A673 (cell line): ENCODE measurements at regions not wholly inside any gene's neighbourhood (a gene's known extent, or its start where the extent isn't known, plus 50 kb on each side); places are given as distances from the start of the nearest gene placed in this dataset.

Experiments
- CTCF ChIP-seq: fragments of 300-800, 200-600 bp; sonication (generic); conservative IDR thresholded peaks from 2 replicates; pipeline ENCODE4 v1.5.1; 2017; ENCODE audit warnings: low read depth, mild to moderate bottlenecking, antibody characterized with exemption, low read length, moderate library complexity, mixed read lengths
- EZH2 ChIP-seq: fragments of 200-600 bp; sonication (generic); IDR thresholded peaks from 2 replicates; pipeline ENCODE4 v1.6.1; 2017; ENCODE audit warnings: borderline replicate concordance, low read depth, mild to moderate bottlenecking, mixed read lengths, antibody characterized with exemption, low read length; ENCODE audit not compliant: poor library complexity, severe bottlenecking

DNA sequence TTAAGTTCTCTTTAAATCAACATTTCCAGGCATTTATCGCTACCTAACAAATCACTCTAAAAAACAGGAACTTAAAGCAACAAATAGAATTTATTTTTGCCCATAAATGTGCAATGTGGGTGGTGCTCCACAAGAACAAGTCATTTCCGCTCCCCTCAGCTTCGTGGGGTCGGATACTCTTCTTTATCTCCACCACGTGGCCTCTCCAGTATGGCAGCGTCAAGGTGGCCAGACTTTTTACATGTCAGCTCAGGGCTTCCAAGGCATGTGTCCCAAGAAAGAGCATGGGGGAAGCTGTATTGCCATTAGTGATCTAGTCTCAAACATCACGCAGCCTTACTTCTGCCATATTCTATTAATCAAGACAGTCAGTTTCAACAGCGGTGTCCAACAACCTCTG lies 249.2 kb upstream of the NOCT start:
- TF ChIP-seq CTCF (no peak), EZH2 (no peak)
